ENCODE measurements at regions not wholly inside any gene's neighbourhood (a gene's known extent, or its start where the extent isn't known, plus 50 kb on each side); places are given as distances from the start of the nearest gene placed in this dataset.
A peak's percentile ranks its signal among the peaks of the same experiment; 100 is the strongest.

DNA sequence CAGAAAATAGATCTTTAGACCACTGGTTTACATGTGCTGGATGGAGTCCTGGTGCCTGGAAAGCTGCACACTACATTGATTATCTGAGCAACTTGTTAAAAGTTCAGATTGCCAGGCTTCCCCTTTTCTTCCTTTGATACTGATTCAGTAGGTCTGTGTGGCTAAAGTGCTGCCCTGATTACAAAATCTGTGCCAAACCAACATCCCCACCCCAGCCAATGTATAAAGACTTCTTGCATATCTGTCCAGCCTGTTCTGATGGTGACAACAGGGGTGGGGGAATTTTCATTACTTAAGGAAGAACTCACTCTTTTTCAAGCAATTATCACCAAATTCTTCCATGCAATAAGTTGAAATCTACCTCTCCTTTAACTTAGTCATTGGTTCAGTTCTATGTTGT lies 135.5 kb downstream of the TNFSF18 start:
- Histone ChIP-seq H3K36me3 (ENCODE audit: control insufficient read depth in 1 of 2, insufficient read depth in 2 of 2, low read length in 1 of 2) (no peaks in the 10 kb centered on the region), H3K4me3 (ENCODE audit: low read length in 2 of 2) (no peak overlapping the region), H3K9me3 (ENCODE audit: control insufficient read depth, low read length) (peaks cover 2% of the 10 kb centered on the region), H3K27me3 (ENCODE audit: control insufficient read depth in 1 of 2, insufficient read depth in 2 of 2, low read length in 1 of 2) (no peaks in the 10 kb centered on the region), H3K27ac (ENCODE audit: low read depth in 1 of 2, low read length in 2 of 2) (no peak overlapping the region), H3K4me1 (ENCODE audit: control insufficient read depth in 1 of 2, insufficient read depth in 2 of 2, low read length in 2 of 2) (no peaks in the 10 kb centered on the region)
- no peak for ATAC-seq (ENCODE audit: low FRiP score)
- DNase-seq = no peak
- intact Hi-C loops (cut with DNase I) = loop anchor here in 1 of 2 donors (5.0 kb wide), 1 partner anchor 57 kb away; no protein-coding TSS in a partner anchor

DNA sequence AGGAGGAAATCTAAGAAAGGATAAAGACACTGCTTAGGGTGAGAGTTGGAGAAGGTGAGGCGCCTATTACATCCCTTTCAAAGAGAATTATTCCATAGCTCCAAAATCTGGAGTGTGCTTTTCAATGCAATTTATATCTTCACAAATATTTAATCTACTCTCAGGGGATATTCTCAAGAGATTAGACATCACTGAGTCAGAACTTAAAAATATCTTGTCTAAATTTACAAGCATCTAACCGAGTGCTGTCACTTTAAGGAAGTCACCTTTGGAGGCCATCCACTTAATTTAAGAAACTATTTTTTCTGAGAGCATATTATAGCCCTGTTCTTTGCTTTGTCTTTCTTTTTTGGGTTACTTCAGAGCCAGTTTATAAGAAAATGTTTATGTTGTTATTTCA lies 134.6 kb downstream of the TNFSF18 start:
- no peaks in the 10 kb centered on the region for H3K36me3 ChIP-seq (ENCODE audit: control insufficient read depth in 1 of 2, insufficient read depth in 2 of 2, low read length in 1 of 2)
- DNase-seq (no peak), ATAC-seq (ENCODE audit: low FRiP score) (no peak)
- H3K4me1 ChIP-seq (ENCODE audit: control insufficient read depth in 1 of 2, insufficient read depth in 2 of 2, low read length in 2 of 2) = no peaks in the 10 kb centered on the region
- intact Hi-C loops (cut with DNase I) = loop anchor here in 1 of 2 donors (5.0 kb wide), 1 partner anchor 56 kb away; no protein-coding TSS in a partner anchor
- H3K4me3 ChIP-seq (ENCODE audit: low read length in 2 of 2) = no peak overlapping the region
- no peaks in the 10 kb centered on the region for H3K27me3 ChIP-seq (ENCODE audit: control insufficient read depth in 1 of 2, insufficient read depth in 2 of 2, low read length in 1 of 2)
- 53 to 54% methylated on average over 2 of the region's 2 CpGs for WGBS, 2 donors
- H3K27ac ChIP-seq (ENCODE audit: low read depth in 1 of 2, low read length in 2 of 2) = no peak overlapping the region
- peaks cover 2% of the 10 kb centered on the region for H3K9me3 ChIP-seq (ENCODE audit: control insufficient read depth, low read length)

DNA sequence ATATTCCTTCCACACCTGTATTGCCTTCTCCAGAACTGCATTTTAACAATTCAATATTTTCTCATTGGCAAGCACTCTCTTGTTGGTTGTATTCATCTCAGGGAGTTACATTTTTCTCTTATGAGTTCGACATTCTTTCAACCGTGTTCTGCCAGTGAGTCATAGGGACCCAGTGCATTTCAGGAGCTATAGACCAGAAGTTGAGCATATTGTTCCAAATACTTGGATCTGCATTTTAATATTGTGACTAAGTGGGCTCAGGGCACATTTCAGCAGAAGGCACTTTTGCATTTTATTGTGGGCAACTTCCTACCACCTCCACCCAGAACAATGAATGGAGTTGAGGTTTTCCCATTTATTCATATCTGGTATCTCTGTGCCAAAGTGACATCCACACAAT lies 132.8 kb downstream of the TNFSF18 start:
- H3K9me3 ChIP-seq (ENCODE audit: control insufficient read depth, low read length) = no peaks in the 10 kb centered on the region
- H3K27me3 ChIP-seq (ENCODE audit: control insufficient read depth in 1 of 2, insufficient read depth in 2 of 2, low read length in 1 of 2) = no peaks in the 10 kb centered on the region
- WGBS, 2 donors = 0 to 7% methylated on average over 2 of the region's 2 CpGs
- intact Hi-C loops (cut with DNase I) = loop anchor here in 1 of 2 donors (5.0 kb wide), 1 partner anchor 54 kb away; no protein-coding TSS in a partner anchor
- no peak for DNase-seq
- ATAC-seq (ENCODE audit: low FRiP score) = peak; percentile 26
- no peak overlapping the region for H3K4me3 ChIP-seq (ENCODE audit: low read length in 2 of 2)
- H3K27ac ChIP-seq (ENCODE audit: low read depth in 1 of 2, low read length in 2 of 2) = no peak overlapping the region
- H3K36me3 ChIP-seq (ENCODE audit: control insufficient read depth in 1 of 2, insufficient read depth in 2 of 2, low read length in 1 of 2) = no peaks in the 10 kb centered on the region
- H3K4me1 ChIP-seq (ENCODE audit: control insufficient read depth in 1 of 2, insufficient read depth in 2 of 2, low read length in 2 of 2) = no peaks in the 10 kb centered on the region

DNA sequence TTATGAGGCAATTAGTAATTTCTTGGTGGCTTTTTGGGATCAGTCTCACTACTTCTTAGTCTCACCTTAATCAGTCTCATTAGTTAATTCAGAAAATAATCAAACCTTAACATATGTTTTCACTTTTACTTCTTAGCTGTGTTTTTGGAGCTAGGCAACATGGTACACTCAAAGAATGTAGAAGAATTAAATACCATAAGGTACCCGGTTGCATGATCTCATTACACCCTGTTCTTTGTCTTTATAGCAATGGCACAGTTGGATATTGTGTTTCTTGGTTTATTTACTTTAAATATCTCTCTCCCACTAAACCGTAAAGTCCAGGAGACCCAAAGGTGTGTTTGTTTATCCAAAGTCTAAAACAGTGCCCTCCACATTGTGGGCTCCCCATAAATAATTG lies 132.3 kb downstream of the TNFSF18 start:
- H3K27ac ChIP-seq (ENCODE audit: low read depth in 1 of 2, low read length in 2 of 2) = no peak overlapping the region
- no peak overlapping the region for H3K4me3 ChIP-seq (ENCODE audit: low read length in 2 of 2)
- 73 to 81% methylated on average over 2 of the region's 2 CpGs for WGBS, 2 donors
- intact Hi-C loops (cut with DNase I) = loop anchor here in 1 of 2 donors (5.0 kb wide), 1 partner anchor 54 kb away; no protein-coding TSS in a partner anchor
- no peak for DNase-seq
- no peak for ATAC-seq (ENCODE audit: low FRiP score)
- H3K27me3 ChIP-seq (ENCODE audit: control insufficient read depth in 1 of 2, insufficient read depth in 2 of 2, low read length in 1 of 2) = no peaks in the 10 kb centered on the region
- H3K36me3 ChIP-seq (ENCODE audit: control insufficient read depth in 1 of 2, insufficient read depth in 2 of 2, low read length in 1 of 2) = no peaks in the 10 kb centered on the region
- no peaks in the 10 kb centered on the region for H3K9me3 ChIP-seq (ENCODE audit: control insufficient read depth, low read length)
- H3K4me1 ChIP-seq (ENCODE audit: control insufficient read depth in 1 of 2, insufficient read depth in 2 of 2, low read length in 2 of 2) = no peaks in the 10 kb centered on the region

DNA sequence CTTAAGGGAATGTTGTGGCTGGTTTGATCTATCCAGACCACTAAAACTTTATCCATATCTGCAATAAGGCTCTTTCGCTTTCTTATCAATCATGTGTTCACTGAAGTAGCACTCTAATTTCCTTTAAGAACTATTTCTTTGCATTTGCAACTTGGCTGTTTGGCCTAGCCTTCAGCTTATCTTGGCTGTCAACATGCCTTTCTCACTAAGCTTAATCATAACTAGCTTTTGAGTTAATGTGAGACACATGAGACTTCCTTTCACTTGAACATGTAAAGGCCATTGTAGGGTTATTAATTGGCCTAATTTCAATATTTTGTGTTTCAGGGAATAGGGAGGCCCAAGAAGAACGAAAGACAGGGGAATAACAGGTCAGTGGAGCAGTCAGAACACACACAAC lies 124.7 kb downstream of the TNFSF18 start:
- Histone ChIP-seq H3K4me3 (ENCODE audit: low read length in 2 of 2) (no peak overlapping the region), H3K36me3 (ENCODE audit: control insufficient read depth in 1 of 2, insufficient read depth in 2 of 2, low read length in 1 of 2) (no peaks in the 10 kb centered on the region)

DNA sequence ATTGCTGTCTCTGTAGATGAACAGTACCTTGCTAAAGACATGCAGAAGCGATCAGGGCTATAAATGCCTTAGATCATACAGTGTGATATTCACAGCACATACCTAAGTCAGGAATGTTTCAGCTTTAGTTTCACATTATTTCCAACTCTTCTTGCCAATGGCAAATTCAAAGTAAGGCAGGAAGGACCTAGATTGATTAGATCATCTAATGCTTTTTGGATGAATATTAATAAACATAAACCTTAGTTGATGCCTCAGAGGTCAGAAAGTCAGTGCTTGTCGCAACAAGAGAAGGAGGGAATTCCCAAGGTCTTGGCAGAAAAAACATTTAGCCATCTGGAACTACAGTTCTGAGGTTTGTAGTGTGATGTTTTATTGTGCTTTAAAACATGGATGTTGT lies 122.3 kb downstream of the TNFSF18 start:
- intact Hi-C loops (cut with DNase I) = no loop called here
- Histone ChIP-seq H3K36me3 (ENCODE audit: control insufficient read depth in 1 of 2, insufficient read depth in 2 of 2, low read length in 1 of 2) (no peaks in the 10 kb centered on the region), H3K27me3 (ENCODE audit: control insufficient read depth in 1 of 2, insufficient read depth in 2 of 2, low read length in 1 of 2) (no peaks in the 10 kb centered on the region), H3K9me3 (ENCODE audit: control insufficient read depth, low read length) (no peaks in the 10 kb centered on the region), H3K4me3 (ENCODE audit: low read length in 2 of 2) (no peak overlapping the region), H3K27ac (ENCODE audit: low read depth in 1 of 2, low read length in 2 of 2) (no peak overlapping the region), H3K4me1 (ENCODE audit: control insufficient read depth in 1 of 2, insufficient read depth in 2 of 2, low read length in 2 of 2) (no peaks in the 10 kb centered on the region)
- ATAC-seq (ENCODE audit: low FRiP score) (no peak), DNase-seq (no peak)
- WGBS, 2 donors = 74 to 75% methylated on average over 2 of the region's 2 CpGs

More for the DNA sequence above, 124.7 kb downstream of the TNFSF18 start:
- 50 to 59% methylated on average over 2 of the region's 2 CpGs for WGBS, 2 donors
- DNase-seq (no peak), ATAC-seq (ENCODE audit: low FRiP score) (no peak)
- H3K27me3 ChIP-seq (ENCODE audit: control insufficient read depth in 1 of 2, insufficient read depth in 2 of 2, low read length in 1 of 2) = no peaks in the 10 kb centered on the region
- H3K9me3 ChIP-seq (ENCODE audit: control insufficient read depth, low read length) = no peaks in the 10 kb centered on the region
- no peak overlapping the region for H3K27ac ChIP-seq (ENCODE audit: low read depth in 1 of 2, low read length in 2 of 2)
- H3K4me1 ChIP-seq (ENCODE audit: control insufficient read depth in 1 of 2, insufficient read depth in 2 of 2, low read length in 2 of 2) = no peaks in the 10 kb centered on the region
- intact Hi-C loops (cut with DNase I) = no loop called here

DNA sequence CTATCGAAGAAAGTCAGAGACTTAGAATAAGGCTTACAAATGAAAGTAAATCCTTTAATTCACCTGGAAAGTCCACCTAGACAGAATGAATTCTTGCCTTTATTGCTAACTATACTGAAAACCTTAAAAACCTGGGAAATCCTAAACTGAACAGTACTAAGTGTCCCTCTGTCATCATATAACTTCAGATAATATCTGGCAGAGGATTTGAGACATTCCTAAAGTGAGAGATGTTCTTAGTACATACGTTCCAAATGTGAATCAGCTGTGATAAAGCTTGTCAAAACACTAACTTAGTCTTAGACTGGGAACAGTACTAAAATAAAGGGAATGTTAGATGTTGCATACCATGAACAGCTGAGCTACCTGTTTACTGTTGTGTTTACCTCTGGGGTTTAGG lies 121.7 kb downstream of the TNFSF18 start:
- WGBS, 2 donors = 53 to 55% methylated on average over 2 of the region's 2 CpGs
- DNase-seq (no peak), ATAC-seq (ENCODE audit: low FRiP score) (no peak)
- Histone ChIP-seq H3K36me3 (ENCODE audit: control insufficient read depth in 1 of 2, insufficient read depth in 2 of 2, low read length in 1 of 2) (no peaks in the 10 kb centered on the region), H3K27me3 (ENCODE audit: control insufficient read depth in 1 of 2, insufficient read depth in 2 of 2, low read length in 1 of 2) (no peaks in the 10 kb centered on the region), H3K4me3 (ENCODE audit: low read length in 2 of 2) (no peak overlapping the region), H3K27ac (ENCODE audit: low read depth in 1 of 2, low read length in 2 of 2) (no peak overlapping the region), H3K4me1 (ENCODE audit: control insufficient read depth in 1 of 2, insufficient read depth in 2 of 2, low read length in 2 of 2) (peaks cover 0 to 2% of the 10 kb centered on the region in 2 donors), H3K9me3 (ENCODE audit: control insufficient read depth, low read length) (no peaks in the 10 kb centered on the region)
- intact Hi-C loops (cut with DNase I) = no loop called here

DNA sequence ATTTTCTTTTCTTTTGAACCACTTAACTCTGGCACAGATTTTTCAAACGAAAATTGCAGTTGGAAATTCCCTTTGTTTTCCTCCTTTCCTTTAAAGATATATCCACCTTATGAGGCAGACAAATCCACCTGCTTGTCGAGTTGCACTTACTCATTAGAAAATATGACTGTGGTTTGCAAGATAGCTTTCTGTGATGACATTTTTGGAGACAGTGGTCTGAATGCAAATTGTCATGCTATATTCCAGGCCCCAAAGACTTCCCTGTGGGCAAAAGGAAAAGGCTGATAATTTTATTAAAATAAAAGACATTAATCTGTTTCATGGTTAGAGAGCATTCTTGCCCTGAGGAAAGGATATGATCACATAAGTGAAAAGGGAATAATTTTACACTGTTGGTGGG lies 120.6 kb downstream of the TNFSF18 start:
- Histone ChIP-seq H3K27me3 (ENCODE audit: control insufficient read depth in 1 of 2, insufficient read depth in 2 of 2, low read length in 1 of 2) (no peaks in the 10 kb centered on the region), H3K4me1 (ENCODE audit: control insufficient read depth in 1 of 2, insufficient read depth in 2 of 2, low read length in 2 of 2) (peaks cover 3 to 4% of the 10 kb centered on the region in 2 donors), H3K36me3 (ENCODE audit: control insufficient read depth in 1 of 2, insufficient read depth in 2 of 2, low read length in 1 of 2) (no peaks in the 10 kb centered on the region), H3K4me3 (ENCODE audit: low read length in 2 of 2) (no peak overlapping the region), H3K27ac (ENCODE audit: low read depth in 1 of 2, low read length in 2 of 2) (no peak overlapping the region), H3K9me3 (ENCODE audit: control insufficient read depth, low read length) (no peaks in the 10 kb centered on the region)
- intact Hi-C loops (cut with DNase I) = loop anchor here in 1 of 2 donors (5.0 to 10.0 kb wide), 2 partner anchors 42 to 265 kb away; no protein-coding TSS in a partner anchor
- WGBS, 2 donors = 70 to 71% methylated on average over 2 of the region's 2 CpGs
- no peak for DNase-seq
- no peak for ATAC-seq (ENCODE audit: low FRiP score)

DNA sequence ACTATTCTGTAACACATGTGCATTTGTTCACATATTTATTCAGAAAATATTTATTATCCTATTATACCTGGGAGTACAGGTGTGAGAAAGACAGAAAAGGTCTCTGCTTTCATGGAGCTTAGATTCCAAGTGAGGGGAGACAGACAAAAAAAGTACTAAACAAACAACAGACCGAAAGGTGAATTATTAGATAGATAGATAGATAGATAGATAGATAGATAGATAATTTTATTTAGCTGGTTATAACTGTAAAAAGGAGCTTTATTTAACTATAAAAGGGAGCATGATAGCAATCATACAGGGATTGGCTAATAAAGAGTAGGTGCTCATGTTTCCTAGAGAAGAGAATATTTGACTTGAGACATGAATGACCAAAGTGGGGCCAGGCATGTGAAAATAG lies 119.4 kb downstream of the TNFSF18 start:
- H3K4me1 ChIP-seq (ENCODE audit: control insufficient read depth in 1 of 2, insufficient read depth in 2 of 2, low read length in 2 of 2) = peaks cover 3 to 4% of the 10 kb centered on the region in 2 donors

More for the DNA sequence above, 119.4 kb downstream of the TNFSF18 start:
- no peak overlapping the region for H3K27ac ChIP-seq (ENCODE audit: low read depth in 1 of 2, low read length in 2 of 2)
- H3K36me3 ChIP-seq (ENCODE audit: control insufficient read depth in 1 of 2, insufficient read depth in 2 of 2, low read length in 1 of 2) = no peaks in the 10 kb centered on the region
- intact Hi-C loops (cut with DNase I) = loop anchor here in 1 of 2 donors (5.0 to 10.0 kb wide), 2 partner anchors 41 to 263 kb away; no protein-coding TSS in a partner anchor
- H3K9me3 ChIP-seq (ENCODE audit: control insufficient read depth, low read length) = no peaks in the 10 kb centered on the region
- WGBS, 2 donors = 89 to 96% methylated on average over 1 of the region's 1 CpG
- DNase-seq = no peak
- no peaks in the 10 kb centered on the region for H3K27me3 ChIP-seq (ENCODE audit: control insufficient read depth in 1 of 2, insufficient read depth in 2 of 2, low read length in 1 of 2)
- no peak for ATAC-seq (ENCODE audit: low FRiP score)
- no peak overlapping the region for H3K4me3 ChIP-seq (ENCODE audit: low read length in 2 of 2)
